ENCODE measurements at regions not wholly inside any gene's neighbourhood (a gene's known extent, or its start where the extent isn't known, plus 50 kb on each side); places are given as distances from the start of the nearest gene placed in this dataset.
A peak's percentile ranks its signal among the peaks of the same experiment; 100 is the strongest.

DNA sequence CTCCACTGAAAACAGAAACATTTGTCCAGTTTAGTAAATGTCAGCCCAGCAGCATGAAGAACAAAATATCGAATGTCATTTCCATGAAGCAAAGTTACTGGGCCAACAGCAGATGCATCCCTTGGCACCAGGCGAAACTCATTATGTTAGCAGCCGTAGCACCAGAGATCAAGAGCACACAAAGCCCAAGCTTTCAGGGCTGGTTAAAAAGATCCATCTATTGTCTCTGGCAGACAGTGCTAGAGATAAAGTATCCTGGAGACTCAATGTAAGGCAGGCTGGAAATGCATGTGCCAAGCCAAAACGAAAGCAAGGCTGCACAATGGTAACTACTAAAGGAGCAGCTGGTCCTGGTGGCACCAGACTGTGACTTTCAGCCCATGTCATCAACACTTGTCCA is 120.3 kb upstream of the PLEKHG7 start:
- no peak for DNase-seq (ENCODE audit: low spot score)

DNA sequence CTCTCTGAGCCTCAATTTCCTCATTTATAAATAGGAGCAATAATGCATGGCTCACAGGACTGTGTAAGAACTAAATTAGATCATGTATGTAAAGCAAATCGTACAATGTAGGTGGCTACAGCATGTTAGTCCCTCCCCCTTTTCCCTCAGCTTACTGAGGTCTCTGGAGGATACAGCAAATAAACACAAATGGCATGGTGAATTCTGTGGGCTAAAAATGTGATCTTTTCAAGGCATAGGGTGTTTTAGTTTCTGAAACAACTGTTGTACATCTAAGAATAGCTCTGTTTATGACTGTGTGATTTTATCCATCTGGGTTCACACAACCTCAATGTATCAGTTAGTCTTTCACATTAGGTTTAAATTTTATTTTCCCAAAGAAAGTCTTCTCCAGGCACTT is 121.2 kb upstream of the PLEKHG7 start:
- DNase-seq (ENCODE audit: low spot score): no peak

DNA sequence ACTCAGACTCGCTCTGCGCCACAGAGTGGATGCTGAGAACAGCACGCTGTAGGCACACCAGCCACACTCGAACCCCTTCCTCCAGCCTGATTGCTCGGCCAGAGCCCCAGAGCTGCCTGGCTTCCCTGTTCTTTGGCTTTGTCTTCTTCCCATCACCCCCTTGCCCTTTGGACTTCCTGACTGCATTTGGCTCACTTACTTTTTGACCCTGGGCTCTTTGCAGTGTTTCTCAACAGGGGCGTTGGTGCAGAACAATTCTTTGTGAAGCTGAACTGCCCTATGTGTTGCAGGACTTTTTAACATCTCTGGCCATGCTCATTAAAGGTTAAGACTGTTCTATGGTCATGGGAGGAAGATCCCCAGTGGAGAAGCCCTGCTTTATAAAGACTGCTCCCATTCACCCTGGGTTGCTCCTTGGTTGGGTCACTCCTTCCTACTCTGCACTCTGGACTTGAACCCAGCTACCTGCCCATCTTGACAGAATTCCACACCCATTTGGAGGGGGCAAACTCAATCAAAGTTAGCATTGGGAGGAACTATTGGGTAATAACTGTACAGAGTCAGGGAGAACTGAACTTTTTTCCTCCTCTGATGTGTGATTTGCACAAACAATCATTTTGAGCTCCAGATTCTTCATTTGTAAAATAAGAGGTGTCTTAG is 127.7 kb upstream of the PLEKHG7 start:
- no peak for DNase-seq (ENCODE audit: low spot score)

DNA sequence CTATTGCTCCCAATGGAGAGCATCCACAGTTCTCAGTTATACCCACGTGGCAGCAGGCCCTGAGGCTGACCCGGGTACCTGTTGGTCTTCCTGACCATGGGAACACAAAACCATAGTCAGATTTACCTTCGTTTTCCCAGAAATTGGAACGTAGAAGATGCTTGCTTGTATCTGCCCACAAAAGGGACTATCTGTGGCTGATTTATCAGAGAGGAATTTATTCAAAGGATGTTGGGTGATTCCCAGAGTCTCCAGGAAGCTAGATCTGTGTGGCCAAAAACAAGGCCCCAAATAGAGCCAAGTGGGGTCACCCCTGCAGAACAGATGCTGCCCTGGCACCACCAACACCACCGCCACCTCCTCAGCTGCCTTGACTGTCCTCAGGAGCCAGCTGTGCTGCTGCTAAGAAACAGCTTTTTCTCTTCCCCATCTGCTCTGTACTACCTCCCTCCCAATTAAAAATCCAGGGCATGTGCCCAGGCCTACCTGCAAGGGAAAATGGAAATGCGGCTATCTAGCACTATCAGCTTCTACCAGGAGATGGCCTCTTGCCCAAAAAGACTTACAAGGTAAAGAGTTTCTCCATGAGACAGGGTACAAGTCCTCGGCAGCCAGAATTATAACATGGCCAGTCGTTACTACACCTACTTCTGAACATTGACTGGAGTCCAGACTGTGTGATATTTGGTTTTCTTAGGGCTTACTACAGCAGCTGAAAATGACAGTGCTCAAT is 128.6 kb upstream of the PLEKHG7 start:
- DNase-seq (ENCODE audit: low spot score): peak; percentile 31

DNA sequence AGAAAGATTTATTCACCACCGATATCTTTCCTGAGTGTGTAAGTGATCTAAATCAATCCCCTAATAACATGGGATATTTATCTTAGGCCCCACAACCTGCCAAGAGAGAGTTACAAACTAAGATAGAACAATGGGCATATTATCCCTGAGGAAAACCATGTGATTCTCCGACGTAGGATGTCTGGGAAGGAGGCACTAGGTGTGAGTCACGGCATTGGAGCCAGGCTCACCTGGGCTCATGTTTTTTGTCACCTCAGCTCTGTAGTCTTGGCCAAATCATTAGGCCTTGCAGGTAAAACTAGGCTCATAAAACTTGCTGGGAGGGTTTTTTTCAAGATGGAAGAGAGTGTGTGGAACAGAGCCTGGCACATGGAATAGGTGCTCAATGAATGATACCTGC is 129.7 kb upstream of the PLEKHG7 start:
- DNase-seq (ENCODE audit: low spot score): no peak

DNA sequence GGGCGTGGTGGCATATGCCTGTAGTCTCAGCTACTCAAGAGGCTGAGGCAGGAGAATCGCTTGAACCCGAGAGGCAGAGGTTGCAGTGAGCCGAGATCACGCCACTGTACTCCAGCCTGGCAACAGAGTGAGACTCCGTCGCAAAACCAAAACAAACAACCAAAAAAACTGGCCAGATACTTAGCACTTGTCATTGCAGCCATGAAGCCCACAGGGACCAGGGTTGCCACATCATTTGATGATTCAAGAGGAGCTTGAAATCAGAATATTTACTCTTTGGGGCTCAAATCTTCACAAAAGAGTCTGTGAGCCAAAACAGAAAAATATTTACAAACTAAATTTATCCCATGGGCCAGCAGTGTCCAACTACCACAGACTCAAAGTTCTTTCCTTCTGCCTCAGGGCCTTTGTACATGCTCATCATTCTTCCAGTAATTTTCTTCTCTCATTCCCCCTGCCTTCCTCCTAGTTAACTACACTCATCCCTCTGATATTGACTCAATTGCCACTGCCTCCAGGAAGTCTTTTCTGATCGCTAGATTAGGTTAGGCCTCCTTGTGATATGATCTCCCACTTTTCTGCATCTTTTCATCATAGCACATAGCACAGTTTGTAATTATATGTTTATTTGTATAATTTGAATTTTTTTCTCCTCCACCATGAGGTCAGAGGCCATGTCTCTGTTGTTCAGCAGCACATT is 130.8 kb upstream of the PLEKHG7 start:
- DNase-seq (ENCODE audit: low spot score): no peak

DNA sequence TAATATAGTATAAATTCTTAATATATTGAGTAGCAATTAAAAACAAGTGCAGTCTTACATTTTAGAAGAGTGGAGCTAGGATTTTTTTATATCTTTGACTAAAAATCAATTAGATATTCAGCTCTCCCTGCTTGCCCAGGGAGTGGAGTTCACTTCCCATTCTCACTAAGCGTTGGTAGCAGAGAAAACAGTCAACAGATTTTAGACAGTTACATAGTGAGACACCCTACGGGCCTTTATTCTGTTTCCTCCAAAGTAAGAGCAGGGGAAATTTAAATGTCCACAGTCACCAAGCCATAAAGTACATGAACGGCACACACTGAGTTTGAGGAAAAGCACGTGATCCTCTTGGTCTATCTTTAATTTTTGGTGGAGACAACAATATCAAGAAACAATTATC is 131.6 kb upstream of the PLEKHG7 start:
- no peak for DNase-seq (ENCODE audit: low spot score)

DNA sequence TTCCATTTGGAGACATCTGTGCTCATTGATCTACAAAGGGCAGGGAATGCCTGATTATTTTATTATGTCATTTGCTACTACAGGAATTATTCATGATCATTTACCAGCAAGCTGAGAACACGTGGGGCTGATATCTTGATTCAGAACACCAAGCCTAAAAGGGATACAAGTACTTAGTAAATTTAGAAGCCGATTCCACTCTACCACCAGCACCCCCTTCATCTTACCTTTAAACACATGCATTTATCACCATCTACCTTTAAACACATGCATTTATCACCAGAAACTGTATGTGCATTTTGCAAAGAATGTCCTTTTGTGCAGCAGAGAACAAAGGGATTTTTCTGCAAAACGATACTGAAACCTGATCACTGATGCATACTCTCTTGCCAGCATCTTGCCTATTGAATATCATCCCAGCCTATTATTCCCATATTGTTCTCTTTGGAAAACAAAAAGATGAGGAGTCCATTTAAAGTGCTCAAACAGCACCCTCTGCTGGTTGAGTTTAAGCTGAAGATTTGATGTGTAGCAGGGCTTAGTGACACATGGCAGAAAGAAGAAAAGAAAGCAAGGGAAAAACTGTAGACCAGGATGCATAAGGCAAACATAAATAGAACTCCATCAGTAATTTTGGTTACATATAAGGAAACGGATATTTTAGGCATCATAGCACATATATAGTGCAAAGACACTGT is 132.6 kb upstream of the PLEKHG7 start:
- peak; percentile 61 for DNase-seq (ENCODE audit: low spot score)

DNA sequence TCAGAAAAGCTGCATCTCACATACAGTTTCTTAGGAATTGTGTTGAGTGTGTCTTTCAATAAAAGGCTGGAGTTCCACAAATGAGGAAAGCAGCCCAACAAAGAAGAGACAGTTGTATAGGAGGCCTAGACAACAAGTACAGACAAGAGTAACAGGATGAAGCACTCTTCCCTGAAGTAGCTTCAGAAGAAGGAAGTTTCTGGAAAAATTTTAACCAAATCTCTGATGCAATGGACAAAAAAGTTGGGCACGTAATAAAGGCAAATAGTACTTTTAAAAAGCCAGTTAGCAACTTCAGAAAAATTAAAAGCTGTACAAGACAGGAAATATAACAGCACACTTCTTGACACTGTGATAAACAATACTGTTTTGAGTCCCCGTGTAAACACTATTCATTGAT is 134.1 kb upstream of the PLEKHG7 start:
- DNase-seq (ENCODE audit: low spot score): no peak

DNA sequence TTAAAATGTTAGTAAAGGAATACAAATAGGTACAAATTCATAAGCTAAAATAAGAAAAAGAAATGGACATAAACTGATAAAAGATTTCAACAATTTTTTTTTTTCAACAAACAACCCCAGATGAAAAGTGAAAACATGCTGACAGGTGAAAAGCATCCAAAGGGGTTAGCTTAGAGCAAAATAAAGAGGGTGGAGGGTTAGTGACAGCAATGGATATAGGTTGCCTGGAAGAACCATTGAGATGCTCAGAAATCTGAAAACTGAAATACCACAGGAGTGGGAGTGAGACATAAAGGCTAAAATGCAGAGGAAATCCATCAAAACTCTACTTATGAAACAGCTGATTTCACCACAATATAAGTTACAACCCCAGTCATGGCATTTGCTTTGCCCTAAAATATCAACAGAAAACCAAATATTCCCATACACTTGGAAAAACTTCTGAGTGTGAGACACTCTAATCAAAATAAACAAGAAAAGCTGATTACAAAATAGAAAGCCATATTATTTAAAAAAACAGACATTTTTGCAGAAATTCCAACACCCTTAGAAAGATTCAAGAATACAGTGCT is 136.3 kb upstream of the PLEKHG7 start:
- DNase-seq (ENCODE audit: low spot score): no peak

DNA sequence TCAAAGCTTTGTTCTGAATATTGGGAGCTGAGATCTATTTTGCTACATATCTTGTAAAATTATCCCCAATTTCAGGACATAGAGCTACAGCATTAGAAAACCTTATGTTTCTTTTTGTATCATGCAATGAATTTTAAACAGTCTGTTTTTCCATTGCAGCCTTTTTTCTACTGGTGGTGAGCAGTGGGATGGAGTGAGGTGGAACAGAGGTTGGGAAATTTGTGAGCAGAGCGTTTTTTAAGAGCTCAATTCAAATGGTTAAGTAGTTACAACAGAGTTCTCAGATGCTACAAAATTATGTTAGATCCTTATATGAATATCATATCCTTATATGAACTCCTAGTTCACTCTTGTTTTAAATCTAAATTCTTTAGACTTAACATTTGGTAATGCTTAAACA is 139.0 kb upstream of the PLEKHG7 start:
- no peak for DNase-seq (ENCODE audit: low spot score)

DNA sequence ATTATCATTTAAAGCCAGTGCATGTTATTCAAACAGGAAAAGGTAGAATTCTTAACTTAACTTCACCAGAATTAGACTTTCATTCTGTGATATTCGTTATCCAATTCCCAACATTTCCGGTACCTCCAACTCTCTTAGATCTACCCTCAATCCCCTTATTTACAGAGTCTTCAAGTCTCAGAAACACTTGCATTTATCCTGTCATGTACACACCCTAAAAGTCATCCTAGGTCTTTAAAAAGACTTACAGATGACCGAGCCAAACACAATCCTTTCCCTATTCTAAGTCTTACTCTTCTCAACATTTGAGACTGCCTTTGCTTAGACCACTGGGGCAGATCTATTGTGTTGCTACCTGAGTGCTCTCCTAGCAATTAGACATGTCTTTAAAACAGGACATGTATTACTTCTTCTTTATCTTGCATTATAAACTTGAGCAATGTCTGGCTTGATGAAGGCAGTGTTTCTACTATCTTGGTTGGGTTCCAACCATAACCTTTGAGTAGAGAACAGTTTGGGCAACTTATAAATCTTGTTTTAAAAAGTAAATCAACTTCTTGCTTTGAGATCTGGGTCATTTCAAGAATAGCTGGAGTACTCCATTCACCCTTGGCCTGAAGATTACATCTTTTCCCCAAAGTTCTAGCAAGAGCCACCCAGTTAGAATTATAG is 140.6 kb upstream of the PLEKHG7 start:
- DNase-seq (ENCODE audit: low spot score): no peak

DNA sequence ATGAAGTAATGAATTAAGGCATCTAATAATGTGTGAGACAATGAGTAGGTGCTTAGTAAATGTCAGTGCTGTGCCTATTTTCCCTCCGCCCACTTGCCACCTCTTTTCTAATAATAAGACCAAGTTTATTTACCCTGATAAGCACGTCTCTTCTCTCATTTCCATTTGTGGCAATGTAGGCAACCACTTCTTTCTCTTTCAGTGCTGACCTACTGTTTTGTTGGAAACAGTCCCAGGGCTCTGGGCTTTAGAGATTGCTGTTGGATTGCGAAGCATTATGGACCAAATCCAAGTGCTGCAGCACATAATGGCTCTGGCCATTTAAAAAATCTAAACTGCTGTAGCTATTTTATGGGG is 141.3 kb upstream of the PLEKHG7 start:
- DNase-seq (ENCODE audit: low spot score): no peak

DNA sequence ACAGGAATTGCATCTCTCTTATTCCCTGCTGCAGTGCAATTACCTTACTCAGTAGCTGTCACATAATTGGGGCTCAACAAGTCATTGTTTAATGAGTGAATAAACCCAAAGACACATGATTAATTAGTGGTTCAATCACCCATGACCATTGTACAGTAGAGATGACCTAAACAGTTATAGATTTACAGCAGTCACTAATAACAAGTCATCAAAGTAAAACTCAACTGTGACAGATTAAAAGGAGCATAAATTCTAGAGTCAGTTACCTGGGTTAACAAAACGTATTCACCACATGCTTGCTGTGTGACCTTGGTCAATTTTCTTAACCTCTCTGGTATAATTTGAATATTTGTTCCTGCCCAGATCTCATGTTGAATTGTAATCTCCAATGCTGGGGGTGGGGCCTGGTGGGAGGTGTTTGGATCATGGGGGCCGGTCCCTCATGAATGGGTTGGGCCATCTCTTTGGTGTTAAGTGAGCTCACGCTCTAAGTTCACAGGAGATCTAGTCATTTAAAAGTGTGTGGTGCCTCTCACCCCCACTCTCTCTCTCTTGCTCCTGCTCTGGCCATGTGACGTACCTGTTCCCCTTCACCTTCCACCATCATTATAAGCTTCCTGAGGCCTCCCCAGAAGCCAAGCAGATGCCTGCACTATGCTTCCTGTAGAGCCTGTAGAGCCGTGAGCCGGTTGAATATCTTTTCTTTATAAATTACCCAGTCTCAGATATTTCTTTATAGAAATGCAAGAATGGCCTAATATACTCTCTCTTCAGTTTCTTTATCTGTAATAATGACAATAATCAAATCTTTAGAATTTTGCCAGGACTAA is 141.9 kb upstream of the PLEKHG7 start:
- DNase-seq (ENCODE audit: low spot score): no peak

DNA sequence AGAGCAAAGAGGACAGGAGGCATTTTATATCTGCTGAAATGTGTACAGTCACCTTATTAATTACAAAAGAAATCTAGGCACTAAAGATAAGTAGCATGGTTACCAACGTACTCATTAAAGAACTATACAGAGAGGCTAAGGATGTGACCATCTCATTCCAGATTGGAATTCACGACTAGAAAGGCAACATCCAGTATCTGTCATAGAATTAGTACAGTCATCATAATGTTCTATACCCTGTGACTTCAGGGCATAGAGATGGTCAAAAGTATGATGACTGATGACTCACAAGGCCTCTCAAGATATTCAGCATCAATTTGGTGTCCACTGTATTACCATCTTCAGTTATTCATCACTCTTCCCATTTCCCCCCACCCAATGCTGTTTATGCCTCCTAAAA is 144.0 kb upstream of the PLEKHG7 start:
- DNase-seq (ENCODE audit: low spot score): no peak

DNA sequence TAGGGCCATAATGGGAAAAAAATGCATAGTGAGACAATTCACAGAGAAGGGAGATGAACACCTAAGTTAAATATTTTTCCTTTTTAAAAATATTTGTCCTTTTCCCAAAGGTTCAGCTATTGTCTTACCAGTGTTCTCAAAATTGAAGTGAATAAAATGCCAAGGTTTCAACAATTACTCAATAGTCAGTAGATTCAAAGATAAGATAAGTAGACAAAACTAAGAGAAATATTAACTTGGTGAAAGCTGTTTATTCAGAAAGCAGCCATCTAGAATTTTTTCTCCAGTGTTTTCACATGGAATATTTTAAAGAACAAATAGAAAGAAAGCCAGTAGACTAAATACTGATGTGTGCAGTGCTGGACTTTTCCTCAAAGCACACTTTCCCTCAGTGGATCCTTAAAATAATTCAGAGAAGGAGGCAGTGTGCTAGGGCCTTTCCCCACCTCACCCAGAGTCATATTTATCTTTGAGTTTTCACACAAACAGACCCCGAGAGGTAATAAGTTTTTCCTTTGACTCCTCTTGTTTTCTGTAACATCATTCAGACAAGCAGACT is 144.5 kb upstream of the PLEKHG7 start:
- DNase-seq (ENCODE audit: low spot score): no peak

DNA sequence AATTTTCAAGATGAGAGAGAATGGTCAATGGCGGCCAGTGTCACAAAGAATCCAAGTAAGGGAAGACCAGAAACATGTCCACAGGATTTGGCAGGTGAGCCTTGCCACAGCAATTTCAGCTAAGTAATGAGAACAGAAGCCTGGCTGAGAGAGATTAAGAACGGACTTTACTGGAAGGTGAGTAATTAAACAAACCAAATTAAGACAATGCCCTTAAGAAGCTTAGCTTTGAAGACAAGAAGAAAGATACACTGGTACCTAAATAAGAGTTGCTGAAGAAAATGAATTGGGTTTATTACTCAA is 145.4 kb upstream of the PLEKHG7 start:
- DNase-seq (ENCODE audit: low spot score): no peak

DNA sequence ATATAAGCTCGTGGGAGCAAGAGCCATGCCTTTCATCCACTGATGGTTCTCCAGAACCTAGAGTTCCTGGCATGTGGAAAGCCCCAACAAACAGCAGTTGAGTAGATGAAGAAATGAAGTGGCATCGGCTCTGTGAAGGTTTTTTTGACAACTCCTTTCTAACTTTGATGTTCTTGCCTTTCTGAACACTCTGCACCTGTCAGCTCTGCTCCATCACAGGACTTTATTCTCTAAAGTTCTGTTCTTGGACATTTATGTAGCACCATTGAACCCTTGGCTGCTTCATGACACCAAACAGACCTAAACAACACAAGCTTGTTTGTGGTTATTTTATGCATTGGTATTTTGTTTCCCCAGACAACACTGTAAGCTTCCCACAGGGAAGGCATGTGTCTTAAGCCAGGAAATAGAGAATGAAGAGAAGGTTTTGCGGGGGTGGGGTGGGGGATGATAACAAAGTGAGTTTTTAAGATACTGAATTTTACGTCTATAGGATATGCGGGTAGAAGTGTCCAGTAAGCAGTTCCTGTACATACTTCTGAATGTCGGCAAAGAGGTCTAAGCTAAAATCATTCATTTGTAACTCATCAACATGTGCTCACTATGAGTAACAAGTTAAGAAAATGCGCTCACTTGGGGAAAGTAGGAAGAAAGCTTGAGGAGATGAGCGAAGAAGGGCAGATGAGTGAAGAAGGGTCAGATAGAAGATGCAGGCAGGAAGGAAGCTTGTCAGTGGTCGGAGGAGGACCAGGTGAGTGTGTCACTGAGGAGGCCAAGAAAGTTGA is 146.0 kb upstream of the PLEKHG7 start:
- no peak for DNase-seq (ENCODE audit: low spot score)

DNA sequence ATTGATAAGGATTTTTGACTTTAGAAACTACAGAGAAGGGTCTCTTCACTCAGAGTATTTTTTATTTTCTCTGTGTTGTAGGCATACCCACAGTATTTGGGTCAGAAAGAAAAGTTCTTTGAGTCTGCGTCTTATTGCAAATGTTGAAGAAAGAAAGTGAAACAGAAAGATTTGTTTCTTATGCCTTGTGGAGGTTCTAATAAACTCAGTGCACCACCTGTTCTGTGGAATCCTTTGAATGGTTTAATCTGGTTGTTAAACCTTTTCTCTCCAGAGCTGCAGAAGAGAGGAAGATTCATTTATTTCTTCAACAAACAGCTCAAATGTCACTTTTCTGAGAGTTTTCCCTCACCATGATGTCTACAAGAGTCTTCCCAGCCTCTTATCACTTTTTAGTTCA is 146.6 kb upstream of the PLEKHG7 start:
- DNase-seq (ENCODE audit: low spot score): no peak

Measured in iPS-NIHi11 (cell line).